OCI-LY7 (cell line): ENCODE measurements at regions not wholly inside any gene's neighbourhood (a gene's known extent, or its start where the extent isn't known, plus 50 kb on each side); places are given as distances from the start of the nearest gene placed in this dataset.

Experiments
- CTCF ChIP-seq: fragments of 200-600 bp; sonication (generic); conservative IDR thresholded peaks from 2 replicates; pipeline ENCODE4 v1.5.1; 2014; ENCODE audit warnings: mild to moderate bottlenecking, antibody characterized with exemption, low read length, moderate library complexity, mixed read lengths
- EZH2phosphoT487 ChIP-seq: fragments of 200-600 bp; sonication (generic); IDR thresholded peaks from 2 replicates; pipeline ENCODE4 v1.6.1; 2018; ENCODE audit warnings: low read depth, borderline replicate concordance, mild to moderate bottlenecking, mixed run types, antibody characterized with exemption, low read length, moderate library complexity, mixed read lengths

- TF ChIP-seq CTCF, result no peak
- no peak for TF ChIP-seq EZH2phosphoT487
Measured at GRCh38 chr13:47572375-47572774, 428.7 kb downstream of the SUCLA2 start.
